Activated T-helper 2 cell treated with anti-CD3 and anti-CD28 coated beads, Interferon-gamma antibody, Interleukin-2, Interleukin-4, amounts not matched to agents 10 μg/mL and 5 μg/mL and 100 μg/mL, durations not matched to agents 14 hours and 24 hours and 36 hours (primary cell): ENCODE measurements at regions not wholly inside any gene's neighbourhood (a gene's known extent, or its start where the extent isn't known, plus 50 kb on each side); places are given as distances from the start of the nearest gene placed in this dataset.

Experiments used
- DNase-seq: peaks from one replicate; pipeline ENCODE4 v3.0.0; 2021; ENCODE audit warnings: low spot score
- H3K27ac Mint-ChIP-seq: one replicate; pipeline ENCODE4 v1.8.0; 2021; ENCODE audit warnings: mixed read lengths
- H3K27me3 Mint-ChIP-seq: one replicate; pipeline ENCODE4 v1.8.0; 2021; ENCODE audit warnings: low read depth, mixed read lengths
- H3K36me3 Mint-ChIP-seq: one replicate; pipeline ENCODE4 v1.8.0; 2021; ENCODE audit warnings: low read depth, mixed read lengths
- H3K4me1 Mint-ChIP-seq: one replicate; pipeline ENCODE4 v1.8.0; 2021; ENCODE audit warnings: low read depth, mixed read lengths
- H3K4me3 Mint-ChIP-seq: one replicate; pipeline ENCODE4 v1.8.0; 2021; ENCODE audit warnings: low read depth, mild to moderate bottlenecking, moderate library complexity, mixed read lengths
- H3K9me3 Mint-ChIP-seq: one replicate; pipeline ENCODE4 v1.8.0; 2021; ENCODE audit warnings: mixed read lengths
- intact Hi-C: fragments of 100-400 bp; cut with micrococcal nuclease; formaldehyde crosslinking; loops from one replicate; pipeline ENCODE4 v1.15.1; 2023

- intact Hi-C loops = no loop called here
- H3K36me3 Mint-ChIP-seq = no peaks in the 10 kb centered on the region
- peaks cover 9% of the 10 kb centered on the region for H3K4me1 Mint-ChIP-seq
- DNase-seq = no peak
- no peak overlapping the region for H3K4me3 Mint-ChIP-seq
- H3K27ac Mint-ChIP-seq = no peak overlapping the region
- H3K27me3 Mint-ChIP-seq = peaks cover 2% of the 10 kb centered on the region
- no peaks in the 10 kb centered on the region for H3K9me3 Mint-ChIP-seq
Observed at GRCh38 chr3:30495172-30496065, 111.0 kb upstream of the TGFBR2 start.

DNA sequence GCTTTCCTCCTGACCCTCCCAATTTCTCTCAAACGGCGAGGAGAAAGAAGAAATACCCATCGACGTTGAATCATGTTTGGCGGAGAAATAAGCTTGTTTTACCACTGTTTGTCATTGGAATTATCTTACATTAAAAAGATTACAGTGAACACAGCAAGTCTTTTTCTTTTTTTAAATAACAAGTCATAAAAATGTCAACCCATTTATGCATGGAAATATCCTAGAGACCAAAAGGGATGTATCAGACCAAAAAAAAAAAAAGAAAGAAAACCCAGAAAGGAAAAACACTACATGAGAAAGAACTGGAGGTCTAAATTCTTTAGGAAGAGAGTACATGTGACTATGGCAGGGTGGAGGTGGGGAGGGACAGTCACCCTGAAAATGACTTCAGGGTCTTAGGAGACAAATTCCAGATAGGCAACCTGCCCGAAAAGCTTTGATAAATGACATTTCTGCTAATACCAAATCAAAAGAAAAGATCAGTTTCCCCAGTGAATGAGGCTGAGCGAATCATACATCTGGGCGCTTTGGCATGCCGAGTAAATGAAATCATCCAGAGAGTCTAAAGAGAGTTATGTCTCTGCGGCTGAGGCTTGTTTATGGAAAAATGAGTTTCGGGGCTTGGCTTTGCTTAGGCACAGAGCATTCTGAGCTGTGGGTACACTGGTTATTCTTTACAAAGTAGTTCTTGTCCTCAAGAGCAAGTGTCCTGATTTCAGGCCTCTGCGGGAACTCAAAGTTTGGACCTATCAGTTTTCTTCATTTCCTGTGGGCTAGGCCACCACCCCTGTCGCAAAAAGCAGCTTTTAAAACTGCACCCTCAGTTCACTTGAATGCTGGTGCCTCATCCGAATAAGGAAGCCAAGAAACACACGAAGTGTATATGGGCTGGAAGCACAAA, 110.1 kb upstream of the TGFBR2 start:
- Mint-ChIP-seq H3K27ac (no peak overlapping the region), H3K4me1 (peaks cover 18% of the 10 kb centered on the region), H3K36me3 (no peaks in the 10 kb centered on the region), H3K4me3 (no peak overlapping the region), H3K27me3 (peaks cover 2% of the 10 kb centered on the region), H3K9me3 (no peaks in the 10 kb centered on the region)
- intact Hi-C loops = no loop called here
- DNase-seq = no peak

- H3K4me3 Mint-ChIP-seq = no peak overlapping the region
- no peaks in the 10 kb centered on the region for H3K27me3 Mint-ChIP-seq
- no peak for DNase-seq
- intact Hi-C loops = no loop called here
- H3K27ac Mint-ChIP-seq = no peak overlapping the region
- H3K9me3 Mint-ChIP-seq = no peaks in the 10 kb centered on the region
- H3K36me3 Mint-ChIP-seq = no peaks in the 10 kb centered on the region
- peaks cover 29% of the 10 kb centered on the region for H3K4me1 Mint-ChIP-seq
Observed at GRCh38 chr3:30498587-30498967, 107.8 kb upstream of the TGFBR2 start.

DNA sequence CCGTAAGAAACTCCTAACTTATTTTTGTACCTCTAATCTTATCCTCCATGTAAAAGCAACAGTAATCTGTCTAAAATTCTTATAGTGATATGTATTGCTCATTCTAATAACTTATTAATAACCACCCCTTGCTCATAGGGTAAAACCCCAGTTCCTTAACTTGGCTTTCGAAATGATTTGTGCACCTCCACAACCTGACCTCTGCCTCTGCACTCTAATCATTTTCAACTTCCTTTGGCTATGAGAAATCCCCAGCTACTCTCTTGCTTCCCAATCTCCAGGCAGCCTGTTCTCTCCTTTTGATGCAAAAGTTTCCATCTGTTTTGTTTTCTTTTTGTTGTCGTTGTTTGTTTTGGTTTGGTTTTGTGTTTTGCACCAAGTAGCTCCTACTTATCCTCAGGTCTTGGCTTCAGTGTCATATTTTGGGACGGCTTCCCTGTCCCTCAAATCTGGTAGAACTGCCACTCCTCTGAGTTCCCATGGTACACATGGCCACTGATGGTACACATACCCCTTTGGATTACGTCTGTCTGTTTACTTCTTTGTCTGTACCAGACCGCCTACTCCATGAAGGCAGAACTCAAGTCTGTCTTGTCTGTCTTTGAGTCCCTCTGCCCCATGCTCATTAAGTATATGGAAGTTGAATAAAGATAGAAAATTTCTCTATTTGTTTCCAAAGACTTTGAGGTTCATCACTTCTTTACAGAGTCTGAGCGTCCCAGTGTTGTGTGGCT, 105.6 kb upstream of the TGFBR2 start:
- Mint-ChIP-seq H3K4me1 (peaks cover 30% of the 10 kb centered on the region), H3K36me3 (no peaks in the 10 kb centered on the region), H3K9me3 (no peaks in the 10 kb centered on the region), H3K4me3 (no peak overlapping the region), H3K27me3 (no peaks in the 10 kb centered on the region), H3K27ac (peak overlapping the region; percentile 14)
- intact Hi-C loops = loop anchor here (5.0 to 10.0 kb wide), 3 partner anchors 111 to 276 kb away; no protein-coding TSS in a partner anchor
- DNase-seq = no peak

GRCh38 chr3:30501526-30501925, 104.9 kb upstream of the TGFBR2 start:
- Mint-ChIP-seq H3K27ac (no peak overlapping the region), H3K4me3 (no peak overlapping the region), H3K27me3 (no peaks in the 10 kb centered on the region), H3K36me3 (no peaks in the 10 kb centered on the region), H3K9me3 (no peaks in the 10 kb centered on the region), H3K4me1 (peaks cover 28% of the 10 kb centered on the region)
- DNase-seq = no peak
- intact Hi-C loops = loop anchor here (5.0 to 10.0 kb wide), 3 partner anchors 111 to 277 kb away; no protein-coding TSS in a partner anchor

DNA sequence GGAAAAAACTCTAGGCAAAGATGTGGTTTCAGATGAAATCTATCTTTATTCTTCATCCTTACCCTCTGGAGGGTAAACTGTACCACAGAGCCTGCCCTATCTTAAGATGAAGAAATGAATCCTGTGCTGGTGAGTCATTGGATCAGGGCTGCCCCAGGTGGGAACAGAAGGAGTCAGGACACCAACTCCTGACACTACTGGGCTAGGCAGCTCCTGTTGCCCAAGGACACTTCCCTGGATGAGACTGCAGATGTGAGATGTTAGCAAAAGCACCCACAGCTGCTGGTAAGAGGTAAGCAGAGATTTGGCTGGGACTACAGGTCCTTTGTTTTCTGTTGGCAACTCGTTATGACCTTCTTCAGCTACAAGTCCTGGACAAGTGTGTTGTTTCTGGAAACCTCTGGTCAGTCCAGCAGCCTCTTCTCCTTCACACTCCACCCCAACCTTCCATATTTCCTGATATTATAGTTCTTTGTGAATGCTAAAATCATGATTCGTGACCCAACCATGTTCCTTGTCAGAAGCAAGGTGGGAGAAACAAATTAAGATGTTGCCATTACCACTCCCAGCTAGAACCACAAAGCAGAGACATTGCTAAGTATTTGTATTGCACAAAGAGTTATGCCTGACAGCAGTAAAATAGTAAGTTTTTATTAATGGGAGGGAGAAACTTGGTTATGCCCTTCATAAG, 104.2 kb upstream of the TGFBR2 start:
- no peak overlapping the region for H3K4me3 Mint-ChIP-seq
- intact Hi-C loops = loop anchor here (5.0 to 10.0 kb wide), 3 partner anchors 110 to 277 kb away; no protein-coding TSS in a partner anchor
- H3K4me1 Mint-ChIP-seq = peaks cover 24% of the 10 kb centered on the region
- H3K36me3 Mint-ChIP-seq = no peaks in the 10 kb centered on the region
- DNase-seq = no peak
- no peak overlapping the region for H3K27ac Mint-ChIP-seq
- no peaks in the 10 kb centered on the region for H3K27me3 Mint-ChIP-seq
- H3K9me3 Mint-ChIP-seq = no peaks in the 10 kb centered on the region

DNA sequence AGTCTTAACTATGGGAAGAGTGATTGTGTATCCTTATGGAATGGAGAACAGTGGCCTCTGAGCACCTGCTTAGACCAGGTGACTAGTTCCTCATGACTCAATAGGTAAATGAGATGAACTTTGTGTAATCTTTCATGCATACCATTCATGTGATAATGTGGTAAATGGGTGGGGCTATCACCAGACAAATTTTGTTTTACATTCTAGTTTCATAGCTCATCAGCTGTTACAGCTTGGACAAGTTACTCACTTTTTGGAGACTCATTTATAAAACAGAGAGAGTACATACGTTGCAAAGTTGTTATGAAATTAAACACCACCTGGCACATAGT, 103.7 kb upstream of the TGFBR2 start:
- H3K27ac Mint-ChIP-seq = peak overlapping the region; percentile 42
- H3K4me1 Mint-ChIP-seq = peaks cover 24% of the 10 kb centered on the region
- H3K27me3 Mint-ChIP-seq = no peaks in the 10 kb centered on the region
- H3K36me3 Mint-ChIP-seq = no peaks in the 10 kb centered on the region
- no peak for DNase-seq
- H3K4me3 Mint-ChIP-seq = no peak overlapping the region
- no peaks in the 10 kb centered on the region for H3K9me3 Mint-ChIP-seq
- intact Hi-C loops = loop anchor here (5.0 to 10.0 kb wide), 3 partner anchors 110 to 278 kb away; no protein-coding TSS in a partner anchor

DNA sequence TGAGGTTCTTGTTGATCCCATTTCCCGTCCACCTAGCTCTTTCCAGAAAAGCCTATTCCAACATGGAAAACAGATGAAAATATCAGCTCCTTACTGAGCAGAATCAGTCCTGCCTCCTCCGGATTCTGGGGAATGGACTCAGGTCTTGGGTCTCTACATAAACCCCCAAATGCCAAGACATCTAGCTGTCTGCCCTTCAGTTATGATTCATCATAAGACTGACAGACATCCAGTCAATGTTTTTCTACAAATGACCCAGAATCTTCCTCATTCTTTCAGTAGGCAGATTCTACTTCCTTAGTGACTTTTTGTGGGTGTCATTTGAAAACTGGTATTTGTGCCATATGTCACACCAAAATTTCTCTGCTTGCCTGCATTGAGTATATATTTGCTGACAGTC, 103.0 kb upstream of the TGFBR2 start:
- Mint-ChIP-seq H3K27me3 (no peaks in the 10 kb centered on the region), H3K4me3 (no peak overlapping the region), H3K9me3 (no peaks in the 10 kb centered on the region), H3K27ac (no peak overlapping the region), H3K36me3 (no peaks in the 10 kb centered on the region), H3K4me1 (peaks cover 24% of the 10 kb centered on the region)
- no peak for DNase-seq
- intact Hi-C loops = loop anchor here (5.0 to 10.0 kb wide), 3 partner anchors 109 to 279 kb away; no protein-coding TSS in a partner anchor

- no peak for DNase-seq
- no peaks in the 10 kb centered on the region for H3K9me3 Mint-ChIP-seq
- H3K4me3 Mint-ChIP-seq = no peak overlapping the region
- intact Hi-C loops = loop anchor here (5.0 to 10.0 kb wide), 3 partner anchors 107 to 280 kb away; no protein-coding TSS in a partner anchor
- H3K4me1 Mint-ChIP-seq = peaks cover 24% of the 10 kb centered on the region
- no peak overlapping the region for H3K27ac Mint-ChIP-seq
- H3K27me3 Mint-ChIP-seq = no peaks in the 10 kb centered on the region
- no peaks in the 10 kb centered on the region for H3K36me3 Mint-ChIP-seq
Observed at GRCh38 chr3:30504939-30505338, 101.5 kb upstream of the TGFBR2 start.

DNA sequence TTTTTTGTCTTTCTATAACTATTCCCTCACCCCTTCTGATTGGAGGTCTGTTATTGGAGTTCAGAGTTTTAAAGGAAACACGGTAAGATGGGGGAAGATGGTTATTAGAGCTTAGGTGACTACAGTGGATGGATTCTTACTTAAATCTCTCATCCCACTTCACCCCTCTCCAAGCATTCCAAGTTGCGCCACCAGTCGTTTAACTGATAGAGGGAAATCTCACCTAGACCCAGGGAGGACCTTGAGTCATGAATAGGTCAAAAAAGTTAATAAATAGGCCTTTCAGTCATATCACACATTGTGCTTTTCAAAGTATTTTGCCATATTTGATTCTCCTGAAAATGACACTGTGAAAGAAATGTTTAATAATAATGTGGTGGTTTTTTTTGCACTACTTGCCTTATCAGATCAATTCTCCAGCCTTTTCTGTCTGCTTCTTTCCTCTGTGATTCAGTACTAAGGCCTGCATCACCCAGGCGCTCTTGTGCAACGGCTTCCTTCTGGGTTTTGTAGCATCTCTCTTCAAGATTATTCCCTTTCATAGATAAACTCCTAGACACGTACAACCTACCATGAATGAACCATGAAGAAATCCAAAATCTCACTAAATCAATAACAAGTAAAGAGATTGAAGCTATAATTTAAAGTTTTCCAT, 100.4 kb upstream of the TGFBR2 start:
- Mint-ChIP-seq H3K36me3 (no peaks in the 10 kb centered on the region), H3K27me3 (no peaks in the 10 kb centered on the region), H3K27ac (no peak overlapping the region), H3K4me1 (peaks cover 17% of the 10 kb centered on the region), H3K4me3 (no peak overlapping the region), H3K9me3 (no peaks in the 10 kb centered on the region)
- DNase-seq = no peak
- intact Hi-C loops = loop anchor here (10.0 kb wide), 2 partner anchors 161 to 281 kb away; no protein-coding TSS in a partner anchor

- Mint-ChIP-seq H3K4me1 (peaks cover 12% of the 10 kb centered on the region), H3K27me3 (no peaks in the 10 kb centered on the region), H3K9me3 (no peaks in the 10 kb centered on the region), H3K36me3 (no peaks in the 10 kb centered on the region), H3K27ac (no peak overlapping the region), H3K4me3 (no peak overlapping the region)
- intact Hi-C loops = loop anchor here (10.0 kb wide), 2 partner anchors 164 to 284 kb away; no protein-coding TSS in a partner anchor
- DNase-seq = no peak
Observed at GRCh38 chr3:30508339-30508738, 98.1 kb upstream of the TGFBR2 start.
